H1 (cell line): ENCODE measurements at regions not wholly inside any gene's neighbourhood (a gene's known extent, or its start where the extent isn't known, plus 50 kb on each side); places are given as distances from the start of the nearest gene placed in this dataset.

Experiments used
- CTCF ChIA-PET: fragments of 300-600 bp; sonication (Branson Sonifier 250); formaldehyde crosslinking; loops from one replicate; lab custom pipeline; 2021; ENCODE audit not compliant: partially characterized antibody; lab: Charles Lee
- POLR2A ChIA-PET: fragments of 300-600 bp; sonication (Branson Sonifier 250); formaldehyde crosslinking; loops from one replicate; lab custom pipeline; 2021; ENCODE audit warnings: inconsistent platforms; ENCODE audit not compliant: partially characterized antibody; lab: Charles Lee
- DNase-seq, 2 experiments: peaks; one replicate each; pipeline versions ENCODE4 v3.0.0 to v3.0.0-alpha.2; 2010 to 2022; ENCODE audit warnings: low spot score in 2 of 2, low read depth in 1 of 2, mixed read lengths in 1 of 2
- FAIRE-seq: peaks from 2 replicates; lab custom pipeline; 2011; peaks lifted over from hg19 to GRCh38; lab: Jason Lieb, UNC
- H2AFZ ChIP-seq: 2 replicates; pipeline ENCODE4 v1.8.1; 2012; ENCODE audit warnings: low read length, inconsistent platforms
- H2AK5ac ChIP-seq: 2 replicates; pipeline ENCODE4 v1.6.1; 2013; ENCODE audit warnings: low read depth, low read length
- H2BK120ac ChIP-seq: replicated peaks from 2 replicates; pipeline ENCODE3; 2013; ENCODE audit warnings: low read depth, low read length, inconsistent platforms
- H2BK12ac ChIP-seq: 2 replicates; pipeline ENCODE4 v1.6.1; 2013; ENCODE audit warnings: low read depth, low read length
- H2BK15ac ChIP-seq: 2 replicates; pipeline ENCODE4 v1.6.1; 2013; ENCODE audit warnings: low read length
- H2BK20ac ChIP-seq: 2 replicates; pipeline ENCODE4 v1.6.1; 2013; ENCODE audit warnings: low read length
- H2BK5ac ChIP-seq: 2 replicates; pipeline ENCODE4 v1.6.1; 2013; ENCODE audit warnings: low read depth, low read length
- H3K14ac ChIP-seq: 2 replicates; pipeline ENCODE4 v1.6.1; 2013; ENCODE audit warnings: inconsistent platforms; ENCODE audit not compliant: insufficient read length
- H3K18ac ChIP-seq: 2 replicates; pipeline ENCODE4 v1.6.1; 2013; ENCODE audit warnings: low read length; ENCODE audit errors: extremely low read depth
- H3K23ac ChIP-seq: 2 replicates; pipeline ENCODE4 v1.6.1; 2013; ENCODE audit warnings: inconsistent platforms; ENCODE audit not compliant: insufficient read length
- H3K23me2 ChIP-seq: 2 replicates; pipeline ENCODE4 v1.6.1; 2013; ENCODE audit warnings: low read depth, low read length
- H3K27ac ChIP-seq: 2 replicates; pipeline ENCODE4 v1.6.1; 2011; ENCODE audit warnings: low read depth, low read length, inconsistent platforms
- H3K27me3 ChIP-seq, 4 experiments: replicated peaks in 1 of 4; 1 replicate in 1 of 4; 2 replicates in 3 of 4; pipeline versions ENCODE4 v1.6.1 to v1.8.1; 2011 to 2013; ENCODE audit warnings: low read length in 3 of 4, mild to moderate bottlenecking in 3 of 4, inconsistent platforms in 2 of 4, mixed read lengths in 2 of 4, moderate library complexity in 1 of 4; ENCODE audit not compliant: control insufficient read depth in 3 of 4, insufficient read depth in 3 of 4; ENCODE audit errors: extremely low read depth in 1 of 4
- H3K36me3 ChIP-seq, 4 experiments: 2 replicates each; pipeline versions ENCODE4 v1.6.1 to v1.8.1; 2011 to 2013; ENCODE audit warnings: mild to moderate bottlenecking in 4 of 4, low read length in 3 of 4, moderate library complexity in 2 of 4, control low read depth in 1 of 4, inconsistent platforms in 1 of 4; ENCODE audit not compliant: insufficient read depth in 4 of 4, control insufficient read depth in 2 of 4
- H3K4ac ChIP-seq: replicated peaks from 2 replicates; pipeline ENCODE3; 2013; ENCODE audit warnings: low read length, low read depth, mixed read lengths, inconsistent platforms; ENCODE audit not compliant: insufficient read length
- H3K4me1 ChIP-seq, 4 experiments: replicated peaks in 1 of 4; 1 replicate in 1 of 4; 2 replicates in 3 of 4; pipeline versions ENCODE4 v1.6.1 to v1.8.1; 2011 to 2013; ENCODE audit warnings: low read length in 3 of 4, inconsistent platforms in 2 of 4, mixed read lengths in 1 of 4; ENCODE audit not compliant: insufficient read depth in 4 of 4, control insufficient read depth in 3 of 4
- H3K4me2 ChIP-seq, 2 experiments: 2 replicates each; pipeline versions ENCODE4 v1.6.1 to v1.8.1; 2011 to 2013; ENCODE audit warnings: low read depth in 2 of 2, low read length in 2 of 2, control low read depth in 1 of 2, inconsistent platforms in 1 of 2, mild to moderate bottlenecking in 1 of 2; ENCODE audit not compliant: insufficient read depth in 1 of 2
- H3K4me3 ChIP-seq, 4 experiments: fragments of 200-600, 300-600 bp in 1 of 4; sonication (generic), shearing (Covaris generic), sonication (Bioruptor Twin) in 1 of 4; 2 replicates each; pipeline versions ENCODE4 v1.5.1 to v1.8.1; 2011 to 2016; ENCODE audit warnings: low read length in 4 of 4, low read depth in 3 of 4, control low read depth in 2 of 4, inconsistent platforms in 2 of 4, mild to moderate bottlenecking in 2 of 4, mixed read lengths in 1 of 4, moderate library complexity in 1 of 4; ENCODE audit not compliant: insufficient read depth in 2 of 4; ENCODE audit errors: extremely low read depth in 1 of 4
- H3K56ac ChIP-seq: replicated peaks from 2 replicates; pipeline ENCODE3; 2013; ENCODE audit warnings: low read depth, mild to moderate bottlenecking, mixed read lengths, low read length, inconsistent platforms; ENCODE audit not compliant: insufficient read length
- H3K79me1 ChIP-seq: 2 replicates; pipeline ENCODE4 v1.6.1; 2013; ENCODE audit warnings: low read depth, low read length, control low read depth
- H3K79me2 ChIP-seq, 2 experiments: 2 replicates each; pipeline versions ENCODE4 v1.6.1 to v1.8.1; 2012 to 2013; ENCODE audit warnings: low read length in 2 of 2, mild to moderate bottlenecking in 2 of 2, inconsistent platforms in 1 of 2; ENCODE audit not compliant: insufficient read depth in 2 of 2, control insufficient read depth in 1 of 2
- H3K9ac ChIP-seq, 4 experiments: replicated peaks in 1 of 4; 1 replicate in 1 of 4; 2 replicates in 3 of 4; pipeline versions ENCODE4 v1.6.1 to v1.8.1; 2011 to 2013; ENCODE audit warnings: low read depth in 3 of 4, low read length in 3 of 4, control low read depth in 2 of 4, mild to moderate bottlenecking in 2 of 4, moderate library complexity in 2 of 4, inconsistent platforms in 1 of 4; ENCODE audit errors: extremely low read depth in 1 of 4
- H3K9me3 ChIP-seq, 2 experiments: 2 replicates each; pipeline versions ENCODE4 v1.6.1 to v1.8.1; 2012 to 2013; ENCODE audit warnings: mild to moderate bottlenecking in 2 of 2, moderate library complexity in 2 of 2, control low read depth in 1 of 2, inconsistent platforms in 1 of 2, low read depth in 1 of 2, low read length in 1 of 2, mixed read lengths in 1 of 2; ENCODE audit not compliant: insufficient read depth in 2 of 2
- H4K20me1 ChIP-seq, 2 experiments: replicated peaks in 1 of 2; 2 replicates each; pipeline versions ENCODE3 to v1.8.1; 2011 to 2013; ENCODE audit warnings: inconsistent platforms in 2 of 2, low read length in 2 of 2, mild to moderate bottlenecking in 1 of 2; ENCODE audit not compliant: insufficient read depth in 2 of 2, control insufficient read depth in 1 of 2
- H4K5ac ChIP-seq: 2 replicates; pipeline ENCODE4 v1.6.1; 2013; ENCODE audit warnings: low read length, low read depth, mixed read lengths, inconsistent platforms; ENCODE audit not compliant: insufficient read length
- H4K8ac ChIP-seq: 2 replicates; pipeline ENCODE4 v1.8.0; 2013; ENCODE audit warnings: mild to moderate bottlenecking, moderate library complexity, low read length, inconsistent platforms; ENCODE audit not compliant: insufficient read depth; ENCODE audit errors: extremely low read depth
- H4K91ac ChIP-seq: replicated peaks from 2 replicates; pipeline ENCODE3; 2013; ENCODE audit warnings: low read length, mixed read lengths, inconsistent platforms; ENCODE audit not compliant: insufficient read length
- BCL11A ChIP-seq, 2 experiments: IDR thresholded peaks; one replicate each; pipeline ENCODE4 v1.6.1; 2011; ENCODE audit warnings: low read depth in 2 of 2, low read length in 2 of 2, mild to moderate bottlenecking in 2 of 2
- BRCA1 ChIP-seq: IDR thresholded peaks from 2 replicates; pipeline ENCODE4 v1.6.1; 2012; ENCODE audit warnings: low read depth, low read length, improper control_type of control experiment
- KDM1A ChIP-seq: fragments of 200-600, 300-600 bp; sonication (generic); IDR thresholded peaks from 2 replicates; pipeline ENCODE4 v1.7.1; 2016; ENCODE audit warnings: mild to moderate bottlenecking, low read length, borderline replicate concordance
- NRF1 ChIP-seq: IDR thresholded peaks from 2 replicates; pipeline ENCODE4 v1.6.1; 2011; ENCODE audit warnings: mild to moderate bottlenecking, low read depth, low read length, improper control_type of control experiment
- PHF8 ChIP-seq: fragments of 200-600 bp; sonication (generic); conservative IDR thresholded peaks from 2 replicates; pipeline ENCODE4 v1.7.1; 2012; ENCODE audit warnings: low read depth, mild to moderate bottlenecking, inconsistent platforms, low read length, moderate library complexity
- POLR2A ChIP-seq, 2 experiments: IDR thresholded peaks; 1 replicate in 1 of 2; 2 replicates in 1 of 2; pipeline ENCODE4 v1.6.1; 2011; ENCODE audit warnings: low read depth in 2 of 2, low read length in 2 of 2, mild to moderate bottlenecking in 2 of 2; ENCODE audit errors: control extremely low read depth in 1 of 2
- POU5F1 ChIP-seq: IDR thresholded peaks from 2 replicates; pipeline ENCODE4 v1.6.1; 2011; ENCODE audit warnings: low read depth, mild to moderate bottlenecking, low read length, moderate library complexity
- RFX5 ChIP-seq: IDR thresholded peaks from 2 replicates; pipeline ENCODE4 v1.6.1; 2011; ENCODE audit warnings: low read depth, low read length, improper control_type of control experiment, borderline replicate concordance
- RXRA ChIP-seq: IDR thresholded peaks from 2 replicates; pipeline ENCODE4 v1.6.1; 2011; ENCODE audit warnings: low read depth, mild to moderate bottlenecking, low read length, moderate library complexity; ENCODE audit not compliant: insufficient read depth
- SP1 ChIP-seq: IDR thresholded peaks from 2 replicates; pipeline ENCODE4 v1.6.1; 2011; ENCODE audit warnings: low read depth, low read length
- SRF ChIP-seq: IDR thresholded peaks from 2 replicates; pipeline ENCODE4 v1.6.1; 2011; ENCODE audit warnings: mild to moderate bottlenecking, low read depth, low read length, moderate library complexity
- SUZ12 ChIP-seq: fragments of 200-600 bp; sonication (generic); IDR thresholded peaks from 2 replicates; pipeline ENCODE4 v1.6.1; 2012; ENCODE audit warnings: mild to moderate bottlenecking, inconsistent platforms, low read length, moderate library complexity, mixed read lengths
- WGBS, 2 experiments: shearing (Covaris generic) in 1 of 2; methylation state at CpG; one replicate each; pipeline versions ENCODE4 v1.1.6 to v1.1.7; 2013 to 2015; ENCODE audit warnings: low lambda C conversion rate in 2 of 2, mixed read lengths in 2 of 2, inconsistent platforms in 1 of 2, low coverage in 1 of 2, missing lambda C conversion rate in 1 of 2; ENCODE audit not compliant: insufficient replicate concordance in 2 of 2, insufficient coverage in 1 of 2, insufficient read length in 1 of 2; ENCODE audit errors: extremely low coverage in 1 of 2, missing lambda C conversion rate in 1 of 2; 5-methylcytosine and 5-hydroxymethylcytosine counted together
- TF ChIP-seq, protein P1 (sequence below): IDR thresholded peaks from 2 replicates; pipeline ENCODE4 v1.6.1; 2012; ENCODE audit warnings: inconsistent platforms

DNA sequence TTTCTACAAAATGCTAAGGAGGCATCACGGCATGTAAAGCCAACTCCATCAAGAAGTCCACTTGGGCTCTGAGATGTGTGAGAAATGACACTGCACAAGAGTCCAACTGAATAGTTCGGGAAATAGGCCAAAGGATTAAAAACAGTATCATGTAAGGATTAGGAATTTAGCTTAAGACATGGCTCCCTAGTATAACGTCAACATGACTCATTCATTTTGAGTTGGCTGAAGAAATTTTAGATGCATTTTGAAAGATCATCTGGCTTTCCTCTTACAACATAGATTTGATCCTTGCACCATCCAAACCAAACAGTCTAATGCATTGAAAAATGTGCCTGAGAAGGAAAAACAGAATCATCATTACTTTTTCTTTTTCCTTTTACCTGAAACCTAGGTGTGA is 109.3 kb upstream of the MME start:
- Histone ChIP-seq H3K4me2 (no peak overlapping the region), H3K79me1 (no peaks in the 10 kb centered on the region)

More for the DNA sequence above, 109.3 kb upstream of the MME start:
- no peaks in the 10 kb centered on the region for H3K79me2 ChIP-seq
- H3K56ac ChIP-seq: no peak overlapping the region
- POLR2A ChIA-PET: no interaction called here
- H3K4ac ChIP-seq: no peak overlapping the region
- H3K18ac ChIP-seq: no peak overlapping the region
- H2BK120ac ChIP-seq: no peak overlapping the region
- H3K9ac ChIP-seq: no peak overlapping the region
- no peak for DNase-seq
- no peaks in the 10 kb centered on the region for H3K9me3 ChIP-seq
- TF ChIP-seq SP1 (no peak), BCL11A (IDR thresholded peaks at IDR 0.05; ENCODE audit: low read depth in 2 of 2, low read length in 2 of 2) (no peak), PHF8 (no peak), POU5F1 (no peak), BRCA1 (no peak), RFX5 (no peak), NRF1 (no peak), POLR2A (IDR thresholded peaks at IDR 0.05; ENCODE audit: control extremely low read depth in 1 of 2, low read depth in 2 of 2, low read length in 2 of 2) (no peak), KDM1A (no peak), SUZ12 (no peak), SRF (no peak), RXRA (no peak)
- TF ChIP-seq, protein P1, sequence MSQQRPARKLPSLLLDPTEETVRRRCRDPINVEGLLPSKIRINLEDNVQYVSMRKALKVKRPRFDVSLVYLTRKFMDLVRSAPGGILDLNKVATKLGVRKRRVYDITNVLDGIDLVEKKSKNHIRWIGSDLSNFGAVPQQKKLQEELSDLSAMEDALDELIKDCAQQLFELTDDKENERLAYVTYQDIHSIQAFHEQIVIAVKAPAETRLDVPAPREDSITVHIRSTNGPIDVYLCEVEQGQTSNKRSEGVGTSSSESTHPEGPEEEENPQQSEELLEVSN: no peak
- TF ChIP-seq, all 59 proteins: peak for 0
- H2BK12ac ChIP-seq: no peak overlapping the region
- no peak overlapping the region for H4K8ac ChIP-seq
- no peak overlapping the region for H3K23ac ChIP-seq
- no peaks in the 10 kb centered on the region for H3K27me3 ChIP-seq
- H4K20me1 ChIP-seq: no peaks in the 10 kb centered on the region
- no peak for FAIRE-seq
- H3K23me2 ChIP-seq: no peaks in the 10 kb centered on the region
- H3K27ac ChIP-seq: no peak overlapping the region
- H2AK5ac ChIP-seq: no peak overlapping the region
- no peak overlapping the region for H2BK20ac ChIP-seq
- no peak overlapping the region for H4K91ac ChIP-seq
- no peaks in the 10 kb centered on the region for H3K36me3 ChIP-seq
- no peak overlapping the region for H3K14ac ChIP-seq
- 92% methylated on average over 3 of the region's 3 CpGs; no CpG with 5 or more reads in 1 of the 2 experiments for WGBS, 2 experiments
- CTCF ChIA-PET: interaction anchor here (1.2 to 1.8 kb wide), 3 partner anchors 12 to 352 kb away, joined by 3 to 11 read pairs (median 4); no protein-coding TSS in a partner anchor
- H2BK15ac ChIP-seq: no peak overlapping the region
- H3K4me3 ChIP-seq: no peak overlapping the region
- no peak overlapping the region for H4K5ac ChIP-seq
- no peak overlapping the region for H2AFZ ChIP-seq
- H3K4me1 ChIP-seq: no peaks in the 10 kb centered on the region
- no peak overlapping the region for H2BK5ac ChIP-seq
